ENCODE measurements at regions not wholly inside any gene's neighbourhood (a gene's known extent, or its start where the extent isn't known, plus 50 kb on each side); places are given as distances from the start of the nearest gene placed in this dataset.

DNA sequence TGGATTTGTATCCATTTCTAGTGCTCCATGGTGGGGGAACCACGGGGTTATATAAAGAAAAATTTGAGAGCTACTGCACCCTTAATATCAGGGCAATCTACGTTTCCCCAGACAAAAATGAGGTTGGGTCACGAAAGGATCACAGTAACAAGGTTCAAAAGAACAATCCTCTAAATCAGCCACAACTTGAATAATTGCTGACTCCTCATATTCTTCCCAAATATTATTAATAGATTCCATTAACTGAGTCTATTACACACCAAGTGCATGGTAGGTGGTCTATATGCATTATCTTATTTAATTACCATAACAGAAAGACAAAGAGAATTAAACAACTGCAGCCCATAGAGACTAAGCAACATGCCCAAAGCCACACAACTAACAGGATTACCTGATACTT lies 438.2 kb downstream of the ETNK1 start:
- TF ChIP-seq CTCF (conservative IDR thresholded peaks at IDR 0.05 in 1 of 2, IDR thresholded peaks at IDR 0.05 in 1 of 2; ENCODE audit: low read depth in 1 of 2, low read length in 2 of 2) (no peak), EZH2 (IDR thresholded peaks at IDR 0.05; ENCODE audit: low read length, missing control alignments) (no peak)
